ES-I3 (cell line): ENCODE measurements at regions not wholly inside any gene's neighbourhood (a gene's known extent, or its start where the extent isn't known, plus 50 kb on each side); places are given as distances from the start of the nearest gene placed in this dataset.
"Not testable (repeated sequence)": the region's sequence is repeated elsewhere in the genome, so short reads cannot be mapped to it uniquely, and the experiment has no call there.

Source experiments
- H3K36me3 ChIP-seq: 2 replicates; pipeline ENCODE4 v1.6.1; 2013; ENCODE audit warnings: mild to moderate bottlenecking, low read length, control low read depth, moderate library complexity; ENCODE audit not compliant: insufficient read depth
- H3K4me1 ChIP-seq: 2 replicates; pipeline ENCODE4 v1.6.1; 2013; ENCODE audit warnings: mild to moderate bottlenecking, control low read depth, low read length; ENCODE audit not compliant: insufficient read depth
- H3K9ac ChIP-seq: 2 replicates; pipeline ENCODE4 v1.6.1; 2013; ENCODE audit warnings: low read depth, mild to moderate bottlenecking, low read length, moderate library complexity
- H3K9me3 ChIP-seq: 2 replicates; pipeline ENCODE4 v1.6.1; 2013; ENCODE audit warnings: mild to moderate bottlenecking, low read length, moderate library complexity; ENCODE audit not compliant: control insufficient read depth, insufficient read depth

DNA sequence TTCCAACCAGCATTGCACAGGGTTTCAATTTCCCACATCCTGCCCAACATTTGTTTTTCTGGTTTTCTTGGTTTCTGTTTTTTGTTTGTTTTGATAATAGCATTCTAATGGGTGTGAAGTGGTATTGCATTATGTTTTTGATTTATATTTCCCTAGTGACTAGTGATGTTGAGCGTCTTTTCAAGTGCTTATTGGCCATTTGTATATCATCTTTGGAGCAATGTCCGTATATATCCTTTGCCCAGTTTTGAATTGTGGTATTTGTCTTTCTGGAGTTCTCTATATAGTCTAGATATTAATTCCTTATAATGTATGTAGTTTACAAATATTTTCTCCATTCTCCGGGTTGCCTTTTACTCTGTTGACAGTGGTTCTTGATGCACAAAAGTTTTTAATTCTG lies 2168.1 kb upstream of the DEFB115 start:
- not testable (repeated sequence) for H3K4me1 ChIP-seq, H3K36me3 ChIP-seq, H3K9ac ChIP-seq, H3K9me3 ChIP-seq

DNA sequence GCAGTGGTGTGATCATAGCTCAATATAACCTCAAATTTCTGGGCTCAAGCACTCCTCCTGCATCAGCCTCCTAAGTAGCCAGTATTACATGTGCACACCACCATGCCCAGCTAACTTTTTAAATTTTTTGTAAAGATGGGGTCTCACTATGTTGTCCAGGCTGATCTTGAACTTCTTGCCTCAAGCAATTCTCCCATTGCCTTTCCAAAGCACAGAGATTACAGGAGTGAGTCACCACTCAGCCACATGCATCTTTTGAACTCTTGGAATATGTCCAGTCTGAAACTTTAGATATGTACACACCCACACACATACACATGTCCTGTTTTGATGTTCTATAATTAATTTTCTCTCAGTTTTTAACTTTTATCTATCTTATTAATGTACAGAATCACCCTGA lies 2163.5 kb upstream of the DEFB115 start:
- H3K9ac ChIP-seq, H3K4me1 ChIP-seq, H3K9me3 ChIP-seq, H3K36me3 ChIP-seq: not testable (repeated sequence)

GRCh38 chr20:29096695-29097094 lies 2160.8 kb upstream of the DEFB115 start:
- not testable (repeated sequence) for H3K9me3 ChIP-seq, H3K9ac ChIP-seq, H3K4me1 ChIP-seq, H3K36me3 ChIP-seq

DNA sequence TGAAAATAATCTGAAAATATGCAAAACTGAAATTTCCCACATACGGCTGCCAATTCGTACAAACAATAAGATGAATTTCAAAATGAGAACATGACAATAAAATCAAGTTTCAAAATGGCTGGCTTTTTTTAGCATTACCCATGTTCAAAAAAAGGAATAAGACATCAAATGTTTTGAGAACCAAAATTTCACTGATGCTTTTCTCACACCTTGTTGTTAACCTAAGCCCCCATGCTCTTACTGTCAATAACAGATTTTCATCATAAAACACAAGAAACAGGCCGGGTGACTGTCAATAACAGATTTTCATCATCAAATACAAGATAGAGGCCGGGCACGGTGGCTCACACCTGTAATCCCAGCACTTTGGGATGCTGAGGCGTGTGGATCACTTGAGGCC lies 2149.6 kb upstream of the DEFB115 start:
- not testable (repeated sequence) for H3K9ac ChIP-seq, H3K4me1 ChIP-seq, H3K36me3 ChIP-seq, H3K9me3 ChIP-seq

DNA sequence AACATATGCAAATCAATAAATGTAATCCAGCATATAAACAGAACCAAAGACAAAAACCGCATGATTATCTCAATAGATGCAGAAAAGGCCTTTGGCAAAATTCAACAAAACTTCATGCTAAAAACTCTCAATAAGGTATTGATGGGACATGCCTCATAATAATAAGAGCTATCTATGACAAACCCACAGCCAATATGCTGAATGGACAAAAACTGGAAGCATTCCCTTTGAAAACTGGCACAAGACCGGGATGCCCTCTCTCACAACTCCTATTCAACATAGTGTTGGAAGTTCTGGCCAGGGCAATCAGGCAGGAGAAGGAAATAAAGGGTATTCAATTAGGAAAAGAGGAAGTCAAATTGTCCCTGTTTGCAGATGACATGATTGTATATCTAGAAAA lies 2148.1 kb upstream of the DEFB115 start:
- H3K4me1 ChIP-seq, H3K9me3 ChIP-seq, H3K36me3 ChIP-seq, H3K9ac ChIP-seq: not testable (repeated sequence)

GRCh38 chr20:29115097-29115496 lies 2142.4 kb upstream of the DEFB115 start:
- not testable (repeated sequence) for H3K9ac ChIP-seq, H3K36me3 ChIP-seq, H3K4me1 ChIP-seq, H3K9me3 ChIP-seq

DNA sequence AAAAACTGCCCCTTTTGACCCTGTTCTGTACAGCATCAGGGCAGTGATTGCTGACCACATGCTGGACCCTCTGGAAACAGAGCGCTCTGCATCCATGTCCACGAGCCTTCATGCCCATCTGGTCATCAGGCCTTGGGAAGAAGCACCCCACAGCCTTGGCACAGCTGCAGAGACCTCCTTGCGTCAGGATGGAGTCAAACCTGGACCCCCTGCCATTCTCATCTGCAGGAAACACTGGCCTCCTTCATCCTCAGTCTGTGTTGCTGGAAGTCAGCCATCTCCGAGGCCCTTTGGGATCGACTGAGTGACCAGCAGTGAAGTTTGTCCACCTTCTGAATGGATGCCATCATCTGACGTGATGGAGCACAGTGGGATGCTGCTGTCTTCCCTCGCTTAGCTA lies 2138.3 kb upstream of the DEFB115 start:
- Histone ChIP-seq H3K36me3 (no peaks in the 10 kb centered on the region), H3K4me1 (no peaks in the 10 kb centered on the region), H3K9me3 (no peaks in the 10 kb centered on the region), H3K9ac (no peak overlapping the region)

- not testable (repeated sequence) for H3K36me3 ChIP-seq, H3K9me3 ChIP-seq, H3K9ac ChIP-seq, H3K4me1 ChIP-seq
Observed at GRCh38 chr20:29119684-29120083, 2137.8 kb upstream of the DEFB115 start.

GRCh38 chr20:29120088-29120487 lies 2137.4 kb upstream of the DEFB115 start:
- H3K9ac ChIP-seq, H3K36me3 ChIP-seq, H3K9me3 ChIP-seq, H3K4me1 ChIP-seq: not testable (repeated sequence)

- not testable (repeated sequence) for H3K4me1 ChIP-seq, H3K36me3 ChIP-seq, H3K9ac ChIP-seq, H3K9me3 ChIP-seq
Observed at GRCh38 chr20:29120575-29120974, 2136.9 kb upstream of the DEFB115 start.

DNA sequence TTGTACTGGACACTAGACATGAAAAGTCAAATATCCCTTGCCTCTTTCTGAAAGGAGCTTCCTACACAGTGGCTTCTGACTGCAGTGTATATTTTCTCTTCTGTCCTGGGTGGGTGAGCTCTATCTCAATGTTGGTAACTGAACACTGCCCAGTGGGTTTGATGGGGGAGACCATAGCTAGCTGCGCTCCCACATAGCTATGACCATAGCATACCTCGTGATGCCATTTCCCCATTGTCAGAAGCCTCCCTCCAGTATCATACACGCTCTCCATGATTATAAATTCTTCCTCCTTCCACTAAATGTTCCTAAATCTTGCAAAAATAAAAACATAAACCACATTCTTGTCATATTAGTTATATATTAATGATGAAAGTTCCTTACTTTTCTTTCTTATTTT lies 2134.7 kb upstream of the DEFB115 start:
- not testable (repeated sequence) for H3K9ac ChIP-seq, H3K36me3 ChIP-seq, H3K9me3 ChIP-seq, H3K4me1 ChIP-seq

DNA sequence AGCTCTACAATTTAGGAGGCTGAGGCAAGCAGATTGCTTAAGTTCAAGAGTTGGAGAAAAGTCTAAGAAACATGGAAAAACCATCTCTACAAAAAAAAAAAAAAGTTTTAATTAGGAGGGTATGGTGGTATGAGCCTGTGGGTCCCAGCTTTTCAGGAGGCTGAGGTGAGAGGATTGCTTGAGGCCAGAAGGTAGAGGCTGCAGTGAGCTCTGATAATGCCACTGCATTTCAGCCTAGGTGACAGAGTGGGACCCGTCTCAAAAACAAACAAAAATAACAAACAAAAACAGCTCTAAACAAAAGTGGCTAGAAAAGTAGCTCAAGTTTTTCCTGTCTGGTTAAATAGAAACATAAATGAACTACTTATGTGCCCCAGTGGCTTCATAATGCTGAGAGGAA lies 2133.6 kb upstream of the DEFB115 start:
- no peaks in the 10 kb centered on the region for H3K9me3 ChIP-seq
- no peaks in the 10 kb centered on the region for H3K4me1 ChIP-seq
- no peak overlapping the region for H3K9ac ChIP-seq
- H3K36me3 ChIP-seq, result no peaks in the 10 kb centered on the region
